Peyer's patch (tissue), 4 donors: ENCODE measurements at regions not wholly inside any gene's neighbourhood (a gene's known extent, or its start where the extent isn't known, plus 50 kb on each side); places are given as distances from the start of the nearest gene placed in this dataset.

Experiments
- DNase-seq, 3 donors: peaks; one replicate each; pipeline ENCODE4 v3.0.0-alpha.2; 2017 to 2019
- H3K27ac ChIP-seq, 4 donors: fragments of 200-600 bp; sonication (generic); one replicate each; pipeline ENCODE4 v1.5.1; 2016 to 2019
- H3K27me3 ChIP-seq, 2 donors: fragments of 200-600 bp; sonication (generic); one replicate each; pipeline ENCODE4 v1.5.1; 2019
- H3K36me3 ChIP-seq, 3 donors: fragments of 200-600 bp; sonication (generic); one replicate each; pipeline ENCODE4 v1.5.1; 2016 to 2019
- H3K4me1 ChIP-seq, 4 donors: fragments of 200-600 bp; sonication (generic); one replicate each; pipeline ENCODE4 v1.5.1; 2016 to 2019
- H3K4me3 ChIP-seq, 4 donors: fragments of 200-600 bp; sonication (generic); 1 replicate in 3 of 4; 2 replicates in 1 of 4; pipeline ENCODE4 v1.5.1; 2016 to 2019; ENCODE audit warnings: mild to moderate bottlenecking in 1 of 4
- H3K9me3 ChIP-seq, 4 donors: fragments of 200-600 bp; sonication (generic); one replicate each; pipeline ENCODE4 v1.5.1; 2016 to 2019; ENCODE audit warnings: mild to moderate bottlenecking in 1 of 4
- POLR2A ChIP-seq, 2 donors: fragments of 450-650 bp; IDR thresholded peaks; one replicate each; pipeline ENCODE4 v1.5.1; 2017; ENCODE audit warnings: antibody characterized with exemption in 2 of 2, mild to moderate bottlenecking in 2 of 2, moderate library complexity in 2 of 2
- TF ChIP-seq, protein P1 (sequence below), 6 experiments: fragments of 450-650 bp in 4 of 6; fragments of 200-600 bp in 2 of 6; sonication (generic) in 1 of 6; IDR thresholded peaks; one replicate each; pipeline ENCODE4 v1.5.1; 2017 to 2019; ENCODE audit warnings: antibody characterized with exemption in 6 of 6, mild to moderate bottlenecking in 3 of 6, moderate library complexity in 1 of 6

GRCh38 chr20:19826179-19826914 is 68.3 kb downstream of the RIN2 start:
- Histone ChIP-seq H3K4me1 (no peaks in the 10 kb centered on the region), H3K27me3 (no peaks in the 10 kb centered on the region), H3K36me3 (no peaks in the 10 kb centered on the region), H3K4me3 (no peak overlapping the region), H3K9me3 (no peaks in the 10 kb centered on the region), H3K27ac (no peak overlapping the region)
- TF ChIP-seq, protein P1, sequence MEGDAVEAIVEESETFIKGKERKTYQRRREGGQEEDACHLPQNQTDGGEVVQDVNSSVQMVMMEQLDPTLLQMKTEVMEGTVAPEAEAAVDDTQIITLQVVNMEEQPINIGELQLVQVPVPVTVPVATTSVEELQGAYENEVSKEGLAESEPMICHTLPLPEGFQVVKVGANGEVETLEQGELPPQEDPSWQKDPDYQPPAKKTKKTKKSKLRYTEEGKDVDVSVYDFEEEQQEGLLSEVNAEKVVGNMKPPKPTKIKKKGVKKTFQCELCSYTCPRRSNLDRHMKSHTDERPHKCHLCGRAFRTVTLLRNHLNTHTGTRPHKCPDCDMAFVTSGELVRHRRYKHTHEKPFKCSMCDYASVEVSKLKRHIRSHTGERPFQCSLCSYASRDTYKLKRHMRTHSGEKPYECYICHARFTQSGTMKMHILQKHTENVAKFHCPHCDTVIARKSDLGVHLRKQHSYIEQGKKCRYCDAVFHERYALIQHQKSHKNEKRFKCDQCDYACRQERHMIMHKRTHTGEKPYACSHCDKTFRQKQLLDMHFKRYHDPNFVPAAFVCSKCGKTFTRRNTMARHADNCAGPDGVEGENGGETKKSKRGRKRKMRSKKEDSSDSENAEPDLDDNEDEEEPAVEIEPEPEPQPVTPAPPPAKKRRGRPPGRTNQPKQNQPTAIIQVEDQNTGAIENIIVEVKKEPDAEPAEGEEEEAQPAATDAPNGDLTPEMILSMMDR (IDR thresholded peaks at IDR 0.05), result no peak
- TF ChIP-seq POLR2A (IDR thresholded peaks at IDR 0.05), result no peak
- no peak for DNase-seq

DNA sequence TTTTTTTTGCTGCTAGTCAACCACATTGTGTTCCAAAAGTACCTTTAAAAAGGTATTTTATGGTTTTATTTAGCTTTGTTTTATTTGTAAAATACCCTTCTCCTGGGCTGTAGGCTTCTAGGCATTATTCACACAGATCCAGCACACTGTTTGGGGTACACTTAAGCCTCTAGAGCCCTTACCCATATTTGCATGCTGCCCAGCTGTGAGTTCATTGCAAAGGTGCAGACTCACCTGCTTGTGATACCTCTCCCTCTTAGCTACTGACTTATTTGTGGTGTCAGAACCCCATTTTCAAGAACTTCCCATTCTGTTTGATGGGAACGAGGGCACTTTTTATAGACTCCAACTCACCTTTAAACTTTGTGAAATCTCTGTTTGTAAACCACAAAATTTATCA is 69.8 kb downstream of the RIN2 start:
- H3K27ac ChIP-seq, result no peak overlapping the region
- no peaks in the 10 kb centered on the region for H3K9me3 ChIP-seq
- H3K27me3 ChIP-seq, result no peaks in the 10 kb centered on the region
- DNase-seq, result no peak
- no peak overlapping the region for H3K4me3 ChIP-seq
- H3K4me1 ChIP-seq, result no peaks in the 10 kb centered on the region
- no peaks in the 10 kb centered on the region for H3K36me3 ChIP-seq
- no peak for TF ChIP-seq POLR2A (IDR thresholded peaks at IDR 0.05)
- TF ChIP-seq, protein P1 (IDR thresholded peaks at IDR 0.05), result no peak

DNA sequence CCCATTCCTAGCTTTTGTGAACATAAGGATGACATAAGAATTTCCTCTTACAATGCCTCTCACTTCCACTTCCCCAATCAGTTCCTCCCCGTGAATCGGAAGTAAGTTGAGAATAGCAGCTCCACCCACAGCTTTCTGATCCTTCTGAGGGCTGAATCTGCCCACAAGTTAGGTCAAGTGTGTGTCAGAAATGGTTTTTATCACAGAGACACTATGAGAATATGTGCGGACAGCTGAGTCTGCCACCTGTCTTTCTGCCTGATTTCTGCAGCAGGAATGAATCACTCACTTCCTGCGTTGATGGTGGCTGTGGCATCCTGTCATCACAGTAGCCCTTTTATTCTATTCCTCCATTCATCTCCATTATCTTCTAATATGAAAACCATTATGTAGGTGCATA is 70.2 kb downstream of the RIN2 start:
- Histone ChIP-seq H3K27me3 (no peaks in the 10 kb centered on the region), H3K4me3 (no peak overlapping the region), H3K36me3 (no peaks in the 10 kb centered on the region), H3K9me3 (no peaks in the 10 kb centered on the region), H3K4me1 (no peaks in the 10 kb centered on the region), H3K27ac (no peak overlapping the region)
- DNase-seq, result peak in 2 of 3 donors; percentile 46 to 61
- TF ChIP-seq, protein P1 (IDR thresholded peaks at IDR 0.05), result peak in 4 of 6 experiments; percentile 20 to 40 (median 28)
- TF ChIP-seq POLR2A (IDR thresholded peaks at IDR 0.05), result no peak

- H3K9me3 ChIP-seq, result no peaks in the 10 kb centered on the region
- no peak overlapping the region for H3K27ac ChIP-seq
These were observed 72.2 kb downstream of the RIN2 start for GRCh38 chr20:19830211-19830785.

DNA sequence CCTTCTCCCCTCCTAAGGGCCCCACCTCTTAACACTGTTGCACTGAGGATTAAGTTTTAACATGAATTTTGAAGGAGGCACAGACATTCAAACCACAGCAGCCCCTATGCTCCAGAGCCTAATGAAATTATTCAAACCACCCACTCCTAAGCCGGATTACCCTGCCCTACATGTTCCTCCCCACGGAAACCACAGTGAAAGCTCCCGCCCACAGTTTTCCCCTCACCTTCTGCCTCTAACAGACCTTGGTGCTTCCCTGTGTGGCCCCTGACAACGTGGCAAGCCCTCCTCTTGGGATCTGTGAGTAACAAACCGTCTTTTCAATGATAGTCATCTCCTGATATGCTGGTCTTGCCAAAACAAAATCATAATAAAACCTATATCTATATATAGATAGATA is 74.8 kb downstream of the RIN2 start:
- Histone ChIP-seq H3K27me3 (no peaks in the 10 kb centered on the region), H3K4me3 (no peak overlapping the region), H3K36me3 (no peaks in the 10 kb centered on the region), H3K27ac (no peak overlapping the region), H3K9me3 (no peaks in the 10 kb centered on the region), H3K4me1 (no peaks in the 10 kb centered on the region)
- no peak for TF ChIP-seq POLR2A (IDR thresholded peaks at IDR 0.05)
- TF ChIP-seq, protein P1 (IDR thresholded peaks at IDR 0.05), result no peak
- no peak for DNase-seq

More at GRCh38 chr20:19830211-19830785, 72.2 kb downstream of the RIN2 start:
- TF ChIP-seq POLR2A (IDR thresholded peaks at IDR 0.05), result no peak
- TF ChIP-seq, protein P1 (IDR thresholded peaks at IDR 0.05), result no peak
- no peaks in the 10 kb centered on the region for H3K27me3 ChIP-seq
- H3K4me1 ChIP-seq, result no peaks in the 10 kb centered on the region
- no peak for DNase-seq
- H3K36me3 ChIP-seq, result no peaks in the 10 kb centered on the region
- H3K4me3 ChIP-seq, result no peak overlapping the region
